GF-D8 (cell line): ENCODE measurements at regions not wholly inside any gene's neighbourhood (a gene's known extent, or its start where the extent isn't known, plus 50 kb on each side); places are given as distances from the start of the nearest gene placed in this dataset.

ENCODE experiments used
- DNase-seq: peaks from one replicate; lab custom pipeline; 2025; lab: John Stamatoyannopoulos, UW

- no peak for DNase-seq
Measured at GRCh38 chr17:79342376-79342775, 267.8 kb downstream of the ENGASE start.

- no peak for DNase-seq
Measured at GRCh38 chr17:79341816-79342215, 267.2 kb downstream of the ENGASE start.

- no peak for DNase-seq
Measured at GRCh38 chr17:79341222-79341780, 266.7 kb downstream of the ENGASE start.

GRCh38 chr17:79340333-79341221, 266.0 kb downstream of the ENGASE start:
- DNase-seq = no peak

- DNase-seq = no peak
Measured at GRCh38 chr17:79339321-79339720, 264.7 kb downstream of the ENGASE start.

- DNase-seq = no peak
Measured at GRCh38 chr17:79338604-79339003, 264.0 kb downstream of the ENGASE start.

- no peak for DNase-seq
Measured at GRCh38 chr17:79338152-79338551, 263.5 kb downstream of the ENGASE start.

- no peak for DNase-seq
Measured at GRCh38 chr17:79337053-79337452, 262.4 kb downstream of the ENGASE start.

- DNase-seq = no peak
Measured at GRCh38 chr17:79335456-79335855, 260.8 kb downstream of the ENGASE start.

GRCh38 chr17:79332011-79332554, 257.5 kb downstream of the ENGASE start:
- DNase-seq = no peak

GRCh38 chr17:79331492-79331891, 256.9 kb downstream of the ENGASE start:
- DNase-seq = no peak

GRCh38 chr17:79330696-79331095, 256.1 kb downstream of the ENGASE start:
- no peak for DNase-seq

- no peak for DNase-seq
Measured at GRCh38 chr17:79330229-79330628, 255.6 kb downstream of the ENGASE start.

GRCh38 chr17:79326814-79327213, 252.2 kb downstream of the ENGASE start:
- DNase-seq = no peak

GRCh38 chr17:79325709-79326430, 251.2 kb downstream of the ENGASE start:
- no peak for DNase-seq

GRCh38 chr17:79324194-79324593, 249.6 kb downstream of the ENGASE start:
- DNase-seq = no peak

- DNase-seq = no peak
Measured at GRCh38 chr17:79323566-79323965, 248.9 kb downstream of the ENGASE start.

- DNase-seq = no peak
Measured at GRCh38 chr17:79322211-79323123, 247.8 kb downstream of the ENGASE start.

GRCh38 chr17:79320331-79320730, 245.7 kb downstream of the ENGASE start:
- DNase-seq = no peak

- DNase-seq = no peak
Measured at GRCh38 chr17:79317916-79318315, 243.3 kb downstream of the ENGASE start.

GRCh38 chr17:79316805-79317204, 242.2 kb downstream of the ENGASE start:
- DNase-seq = no peak
